ACC112 (cell line): ENCODE measurements at regions not wholly inside any gene's neighbourhood (a gene's known extent, or its start where the extent isn't known, plus 50 kb on each side); places are given as distances from the start of the nearest gene placed in this dataset.

Experiments
- H2AFZ ChIP-seq: fragments of 200-600 bp; sonication (generic); one replicate; pipeline ENCODE4 v1.6.0; 2017; ENCODE audit warnings: antibody characterized with exemption, low read length; ENCODE audit not compliant: unreplicated experiment
- H3K27ac ChIP-seq: fragments of 200-600 bp; sonication (generic); 2 replicates; pipeline ENCODE4 v1.5.1; 2014; ENCODE audit warnings: low read depth, mild to moderate bottlenecking, antibody characterized with exemption, low read length, moderate library complexity
- H3K27me3 ChIP-seq: fragments of 200-600 bp; sonication (generic); 2 replicates; pipeline ENCODE4 v1.6.1; 2014; ENCODE audit warnings: mild to moderate bottlenecking, antibody characterized with exemption, low read length, moderate library complexity, mixed read lengths; ENCODE audit not compliant: insufficient read depth
- H3K36me3 ChIP-seq: fragments of 200-600 bp; sonication (generic); 2 replicates; pipeline ENCODE4 v1.6.1; 2016; ENCODE audit warnings: mild to moderate bottlenecking, antibody characterized with exemption, low read length, moderate library complexity, mixed read lengths; ENCODE audit not compliant: insufficient read depth
- H3K4me1 ChIP-seq: fragments of 200-600 bp; sonication (generic); one replicate; pipeline ENCODE4 v1.6.1; 2016; ENCODE audit warnings: low read length, mixed read lengths; ENCODE audit not compliant: insufficient read depth, unreplicated experiment, control insufficient read depth
- H3K4me3 ChIP-seq: fragments of 200-600 bp; sonication (generic); 2 replicates; pipeline ENCODE4 v1.5.1; 2014; ENCODE audit warnings: mild to moderate bottlenecking, low read depth, low read length
- H3K79me2 ChIP-seq: fragments of 200-600 bp; sonication (generic); one replicate; pipeline ENCODE4 v1.6.0; 2016; ENCODE audit warnings: low read length; ENCODE audit not compliant: control insufficient read depth, unreplicated experiment, insufficient read depth

GRCh38 chr3:95407709-95408463 is 1345.0 kb downstream of the NSUN3 start:
- H3K79me2 ChIP-seq: no peaks in the 10 kb centered on the region
- no peak overlapping the region for H3K27ac ChIP-seq
- no peak overlapping the region for H3K4me3 ChIP-seq
- no peaks in the 10 kb centered on the region for H3K36me3 ChIP-seq
- no peaks in the 10 kb centered on the region for H3K27me3 ChIP-seq
- no peak overlapping the region for H2AFZ ChIP-seq
- no peaks in the 10 kb centered on the region for H3K4me1 ChIP-seq

DNA sequence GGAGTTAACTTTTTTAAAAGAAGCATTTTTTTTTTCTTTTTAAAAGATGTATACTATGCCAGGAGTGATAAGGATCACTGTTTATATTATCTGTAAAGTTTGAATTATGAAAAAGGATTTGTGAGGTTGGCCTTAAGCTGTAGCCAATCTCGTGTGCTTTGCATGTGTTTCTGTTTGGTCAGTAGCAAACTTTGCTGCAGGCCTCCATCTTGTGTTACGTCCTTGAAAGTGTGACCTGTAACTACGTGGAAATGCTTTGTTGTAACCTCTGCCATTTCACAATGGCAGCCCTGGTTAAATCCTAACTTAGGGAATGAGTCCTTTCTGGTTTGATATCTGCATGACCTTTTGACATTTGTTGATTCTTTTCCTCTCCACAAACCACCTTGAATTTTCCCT is 1345.6 kb downstream of the NSUN3 start:
- Histone ChIP-seq H2AFZ (no peak overlapping the region), H3K36me3 (no peaks in the 10 kb centered on the region), H3K4me1 (no peaks in the 10 kb centered on the region), H3K27me3 (no peaks in the 10 kb centered on the region), H3K27ac (no peak overlapping the region), H3K4me3 (no peak overlapping the region), H3K79me2 (no peaks in the 10 kb centered on the region)

- H3K4me1 ChIP-seq: no peaks in the 10 kb centered on the region
- H2AFZ ChIP-seq: no peak overlapping the region
- no peak overlapping the region for H3K27ac ChIP-seq
- H3K36me3 ChIP-seq: no peaks in the 10 kb centered on the region
- no peaks in the 10 kb centered on the region for H3K79me2 ChIP-seq
- H3K27me3 ChIP-seq: no peaks in the 10 kb centered on the region
- no peak overlapping the region for H3K4me3 ChIP-seq
Measured at GRCh38 chr3:95418251-95418650, 1355.4 kb downstream of the NSUN3 start.

DNA sequence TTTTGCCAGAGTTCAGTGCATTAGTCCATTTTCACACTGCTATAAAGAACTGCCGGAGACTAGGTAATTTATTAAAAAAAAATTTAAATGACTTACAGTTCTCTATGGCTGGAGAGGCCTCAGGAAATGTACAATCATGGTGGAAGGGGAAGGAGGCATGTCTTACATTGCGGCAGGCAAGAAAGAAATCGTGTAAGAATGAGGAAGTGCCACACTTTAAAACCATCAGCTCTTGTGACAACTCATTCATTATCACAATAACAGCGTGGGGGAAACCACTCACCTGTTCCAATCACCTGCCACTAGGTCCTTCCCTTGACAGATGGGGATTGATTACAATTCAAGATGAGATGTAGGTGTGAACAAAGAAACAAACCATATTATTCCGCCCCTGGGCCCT is 1361.4 kb downstream of the NSUN3 start:
- no peaks in the 10 kb centered on the region for H3K36me3 ChIP-seq
- no peaks in the 10 kb centered on the region for H3K79me2 ChIP-seq
- H3K4me3 ChIP-seq: no peak overlapping the region
- H3K27me3 ChIP-seq: no peaks in the 10 kb centered on the region
- no peak overlapping the region for H2AFZ ChIP-seq
- H3K27ac ChIP-seq: no peak overlapping the region
- no peaks in the 10 kb centered on the region for H3K4me1 ChIP-seq

DNA sequence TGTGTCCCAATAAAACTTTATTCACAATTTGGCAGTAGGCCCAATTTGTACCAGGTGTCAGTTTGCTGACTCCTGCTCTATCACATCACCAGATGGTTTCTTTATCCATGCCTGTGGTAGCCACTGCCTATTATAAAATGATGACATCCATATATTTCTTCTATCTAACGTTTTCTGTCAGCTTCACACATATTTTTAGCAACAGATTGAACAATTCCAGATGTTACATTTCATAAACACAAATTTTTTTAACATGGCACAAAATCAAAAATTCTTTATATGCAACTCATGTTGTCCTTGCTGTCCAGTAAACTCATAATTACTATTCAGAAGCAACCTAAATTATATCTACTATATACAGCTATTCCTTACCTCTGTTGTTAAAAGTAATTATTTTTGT is 1371.6 kb downstream of the NSUN3 start:
- Histone ChIP-seq H3K4me1 (no peaks in the 10 kb centered on the region), H3K27me3 (no peaks in the 10 kb centered on the region), H3K27ac (no peak overlapping the region), H3K4me3 (no peak overlapping the region), H3K36me3 (no peaks in the 10 kb centered on the region), H3K79me2 (no peaks in the 10 kb centered on the region), H2AFZ (no peak overlapping the region)

DNA sequence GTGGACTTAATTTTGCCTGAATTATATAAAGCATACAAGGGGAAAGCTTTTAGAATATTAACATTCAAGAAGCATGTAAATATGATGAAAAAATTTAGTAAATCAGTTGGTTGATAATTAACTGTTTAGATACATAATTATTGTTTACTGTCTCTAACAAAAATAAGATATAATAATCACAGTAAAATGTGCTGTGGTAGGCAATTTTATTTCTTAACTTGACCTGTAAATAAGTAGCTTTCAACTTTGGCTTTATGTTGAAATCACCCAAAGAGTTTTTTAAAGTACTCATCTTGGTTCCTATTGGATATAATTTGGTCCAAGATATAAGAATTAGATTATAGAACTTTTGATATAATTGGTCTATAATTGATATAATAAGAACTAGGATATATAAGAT is 1374.5 kb downstream of the NSUN3 start:
- no peaks in the 10 kb centered on the region for H3K4me1 ChIP-seq

GRCh38 chr3:95438274-95438673 is 1375.4 kb downstream of the NSUN3 start:
- no peak overlapping the region for H3K27ac ChIP-seq
- no peaks in the 10 kb centered on the region for H3K36me3 ChIP-seq
- no peaks in the 10 kb centered on the region for H3K4me1 ChIP-seq
- no peak overlapping the region for H2AFZ ChIP-seq
- no peaks in the 10 kb centered on the region for H3K27me3 ChIP-seq
- H3K4me3 ChIP-seq: no peak overlapping the region
- H3K79me2 ChIP-seq: no peaks in the 10 kb centered on the region

More for the DNA sequence above, 1374.5 kb downstream of the NSUN3 start:
- H3K4me3 ChIP-seq: no peak overlapping the region
- H3K27ac ChIP-seq: no peak overlapping the region
- no peak overlapping the region for H2AFZ ChIP-seq
- H3K36me3 ChIP-seq: no peaks in the 10 kb centered on the region
- no peaks in the 10 kb centered on the region for H3K79me2 ChIP-seq
- no peaks in the 10 kb centered on the region for H3K27me3 ChIP-seq

- H3K79me2 ChIP-seq: no peaks in the 10 kb centered on the region
- no peaks in the 10 kb centered on the region for H3K27me3 ChIP-seq
- H3K36me3 ChIP-seq: no peaks in the 10 kb centered on the region
- H3K4me3 ChIP-seq: no peak overlapping the region
- no peak overlapping the region for H2AFZ ChIP-seq
- no peaks in the 10 kb centered on the region for H3K4me1 ChIP-seq
- H3K27ac ChIP-seq: no peak overlapping the region
Measured at GRCh38 chr3:95442766-95443165, 1371.6 kb upstream of the EPHA6 start.

DNA sequence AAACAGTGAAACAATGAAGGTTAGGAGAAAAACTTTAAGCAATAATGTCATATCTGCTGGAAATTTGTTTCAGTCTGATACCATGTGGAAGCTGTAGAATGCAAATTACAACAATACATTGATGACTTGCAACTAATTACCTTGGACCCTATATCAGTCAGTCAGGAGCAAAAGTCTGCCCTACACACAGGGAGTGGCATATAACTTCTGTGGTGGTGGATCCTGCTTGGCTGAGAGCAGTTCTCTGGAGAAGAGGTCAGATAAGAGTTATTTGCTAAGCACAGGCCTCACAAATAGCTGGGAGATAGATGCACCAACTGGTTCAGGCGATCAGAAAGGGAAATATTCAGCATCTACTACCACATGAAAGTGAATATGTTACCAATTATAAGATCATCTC is 1364.6 kb upstream of the EPHA6 start:
- no peak overlapping the region for H3K27ac ChIP-seq
- H3K79me2 ChIP-seq: no peaks in the 10 kb centered on the region
- no peak overlapping the region for H3K4me3 ChIP-seq
- no peaks in the 10 kb centered on the region for H3K4me1 ChIP-seq
- H2AFZ ChIP-seq: no peak overlapping the region
- no peaks in the 10 kb centered on the region for H3K36me3 ChIP-seq
- no peaks in the 10 kb centered on the region for H3K27me3 ChIP-seq

DNA sequence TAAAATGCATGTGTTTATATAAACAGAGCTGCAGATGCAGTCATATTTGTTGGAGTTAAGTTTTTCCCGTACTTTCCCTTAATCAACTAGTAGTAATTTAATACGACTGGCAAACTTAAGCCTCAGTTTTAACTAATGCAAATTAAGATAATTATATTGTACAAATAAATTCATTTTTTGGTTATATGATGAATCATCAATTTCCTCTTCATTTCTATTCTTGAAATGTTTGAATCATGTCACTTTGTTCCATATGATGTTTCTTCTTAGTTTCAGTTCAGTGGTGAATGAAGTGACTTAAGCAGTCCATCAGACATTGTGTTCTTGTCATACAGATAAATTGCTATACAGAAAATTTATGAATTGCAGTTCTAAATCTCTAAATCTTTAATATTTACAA is 1361.2 kb upstream of the EPHA6 start:
- no peak overlapping the region for H2AFZ ChIP-seq
- no peak overlapping the region for H3K4me3 ChIP-seq
- no peak overlapping the region for H3K27ac ChIP-seq
- no peaks in the 10 kb centered on the region for H3K27me3 ChIP-seq
- H3K36me3 ChIP-seq: no peaks in the 10 kb centered on the region
- no peaks in the 10 kb centered on the region for H3K79me2 ChIP-seq
- H3K4me1 ChIP-seq: no peaks in the 10 kb centered on the region

GRCh38 chr3:95456835-95457234 is 1357.6 kb upstream of the EPHA6 start:
- Histone ChIP-seq H3K27ac (no peak overlapping the region), H3K36me3 (no peaks in the 10 kb centered on the region), H3K4me1 (no peaks in the 10 kb centered on the region), H2AFZ (no peak overlapping the region), H3K27me3 (no peaks in the 10 kb centered on the region), H3K4me3 (no peak overlapping the region), H3K79me2 (no peaks in the 10 kb centered on the region)
